ENCODE measurements at regions not wholly inside any gene's neighbourhood (a gene's known extent, or its start where the extent isn't known, plus 50 kb on each side); places are given as distances from the start of the nearest gene placed in this dataset.
A peak's percentile ranks its signal among the peaks of the same experiment; 100 is the strongest.

DNA sequence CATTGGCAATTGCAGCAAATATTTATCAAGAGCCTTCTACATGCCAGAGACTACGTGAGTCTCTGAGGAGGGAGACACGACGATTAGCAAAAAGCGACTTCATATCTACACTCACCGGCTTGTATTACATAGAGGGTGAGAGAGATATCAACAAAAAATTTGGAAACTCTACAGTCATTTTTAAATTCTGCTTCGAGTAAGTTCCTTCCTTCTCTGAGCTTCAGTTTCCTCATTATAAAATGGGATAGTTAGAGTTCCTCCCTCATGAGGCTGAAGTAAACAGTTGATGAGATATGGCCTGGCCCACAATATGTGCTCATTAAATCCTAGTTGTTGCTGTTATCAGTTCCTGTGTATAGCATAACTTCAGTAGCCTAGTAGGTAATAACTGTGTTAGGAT is 64.1 kb upstream of the SIRPA start:
- DNase-seq = no peak
- no peak overlapping the region for H3K4me3 ChIP-seq
- H3K4me1 ChIP-seq = peaks cover 0 to 45% (median 6%) of the 10 kb centered on the region in 6 donors
- peak overlapping the region in 4 of 8 donors; percentile 29 to 66 (median 56) for H3K27ac ChIP-seq
- intact Hi-C loops (cut with DNase I; ENCODE audit: low total_unique reads) = no loop called here
- 61 to 75% (median 63%) methylated on average over 6 of the region's 6 CpGs for WGBS, 5 donors
- H3K27me3 ChIP-seq (replicated peaks in 1 of 7) = peaks cover 0 to 42% (median 0%) of the 10 kb centered on the region in 7 donors
- no peaks in the 10 kb centered on the region for H3K9me3 ChIP-seq
- TF ChIP-seq, protein P1, sequence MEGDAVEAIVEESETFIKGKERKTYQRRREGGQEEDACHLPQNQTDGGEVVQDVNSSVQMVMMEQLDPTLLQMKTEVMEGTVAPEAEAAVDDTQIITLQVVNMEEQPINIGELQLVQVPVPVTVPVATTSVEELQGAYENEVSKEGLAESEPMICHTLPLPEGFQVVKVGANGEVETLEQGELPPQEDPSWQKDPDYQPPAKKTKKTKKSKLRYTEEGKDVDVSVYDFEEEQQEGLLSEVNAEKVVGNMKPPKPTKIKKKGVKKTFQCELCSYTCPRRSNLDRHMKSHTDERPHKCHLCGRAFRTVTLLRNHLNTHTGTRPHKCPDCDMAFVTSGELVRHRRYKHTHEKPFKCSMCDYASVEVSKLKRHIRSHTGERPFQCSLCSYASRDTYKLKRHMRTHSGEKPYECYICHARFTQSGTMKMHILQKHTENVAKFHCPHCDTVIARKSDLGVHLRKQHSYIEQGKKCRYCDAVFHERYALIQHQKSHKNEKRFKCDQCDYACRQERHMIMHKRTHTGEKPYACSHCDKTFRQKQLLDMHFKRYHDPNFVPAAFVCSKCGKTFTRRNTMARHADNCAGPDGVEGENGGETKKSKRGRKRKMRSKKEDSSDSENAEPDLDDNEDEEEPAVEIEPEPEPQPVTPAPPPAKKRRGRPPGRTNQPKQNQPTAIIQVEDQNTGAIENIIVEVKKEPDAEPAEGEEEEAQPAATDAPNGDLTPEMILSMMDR (IDR thresholded peaks at IDR 0.05 in 8 of 11, conservative IDR thresholded peaks at IDR 0.05 in 3 of 11) = no peak
- TF ChIP-seq POLR2A (IDR thresholded peaks at IDR 0.05) (no peak), POLR2AphosphoS5 (IDR thresholded peaks at IDR 0.05) (no peak)
- no peaks in the 10 kb centered on the region for H3K36me3 ChIP-seq

DNA sequence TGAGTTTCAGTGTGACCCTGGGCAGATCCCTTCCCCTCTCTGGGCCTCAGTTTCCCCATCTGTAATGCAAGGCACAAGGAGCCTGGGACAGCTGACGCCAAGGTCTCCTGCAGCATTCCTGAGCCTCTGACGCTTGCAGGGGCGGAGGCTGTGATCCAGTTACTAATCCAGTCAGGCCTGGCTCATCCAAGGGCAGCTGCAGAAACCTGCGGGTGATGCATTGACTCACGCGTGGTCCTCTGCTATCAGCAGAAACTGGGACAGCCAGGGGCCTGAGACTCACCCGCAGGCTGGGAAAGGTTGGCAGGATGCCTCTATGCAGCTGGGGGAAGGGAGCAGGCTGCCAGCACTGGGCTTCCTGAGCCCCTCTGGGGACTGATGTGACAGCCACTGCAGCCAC is 65.0 kb upstream of the SIRPA start:
- Histone ChIP-seq H3K4me3 (no peak overlapping the region), H3K27ac (peak overlapping the region in 3 of 8 donors; percentile 55 to 66 (median 58)), H3K27me3 (replicated peaks in 1 of 7) (peaks cover 0 to 33% (median 0%) of the 10 kb centered on the region in 7 donors), H3K4me1 (peaks cover 0 to 52% (median 6%) of the 10 kb centered on the region in 6 donors), H3K36me3 (no peaks in the 10 kb centered on the region), H3K9me3 (no peaks in the 10 kb centered on the region)
- no peak for DNase-seq
- 72 to 84% (median 77%) methylated on average over 6 to 7 of the region's 7 CpGs for WGBS, 5 donors
- TF ChIP-seq, protein P1 (IDR thresholded peaks at IDR 0.05 in 8 of 11, conservative IDR thresholded peaks at IDR 0.05 in 3 of 11) = no peak
- TF ChIP-seq POLR2AphosphoS5 (IDR thresholded peaks at IDR 0.05) = no peak
- TF ChIP-seq POLR2A (IDR thresholded peaks at IDR 0.05) = no peak
- intact Hi-C loops (cut with DNase I; ENCODE audit: low total_unique reads) = no loop called here

DNA sequence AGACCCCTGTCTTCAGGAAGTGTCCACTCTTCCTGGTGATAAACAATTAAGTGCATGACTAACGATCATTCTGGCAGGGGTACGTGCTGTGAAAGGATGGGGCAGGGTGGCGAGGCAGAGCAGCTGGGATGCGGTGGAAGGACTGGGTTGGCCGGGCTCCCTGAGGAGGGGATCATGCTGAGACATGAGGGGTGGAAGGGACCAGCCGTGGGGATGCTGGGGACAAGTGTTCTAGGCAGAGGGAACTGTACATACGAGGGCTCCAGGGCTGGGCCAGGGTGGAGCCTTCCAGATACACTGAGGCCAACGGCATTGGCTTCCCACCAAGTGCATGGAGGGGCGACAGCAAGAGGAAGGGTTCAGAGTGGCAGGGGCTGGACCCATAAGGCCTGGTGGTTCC is 65.7 kb upstream of the SIRPA start:
- TF ChIP-seq, protein P1 (IDR thresholded peaks at IDR 0.05 in 8 of 11, conservative IDR thresholded peaks at IDR 0.05 in 3 of 11) = no peak
- TF ChIP-seq POLR2A (IDR thresholded peaks at IDR 0.05) (no peak), POLR2AphosphoS5 (IDR thresholded peaks at IDR 0.05) (no peak)
- peaks cover 0 to 32% (median 0%) of the 10 kb centered on the region in 7 donors for H3K27me3 ChIP-seq (replicated peaks in 1 of 7)
- no peak overlapping the region for H3K4me3 ChIP-seq
- no peaks in the 10 kb centered on the region for H3K36me3 ChIP-seq
- 66 to 78% (median 69%) methylated on average over 9 of the region's 9 CpGs for WGBS, 5 donors
- peaks cover 0 to 59% (median 8%) of the 10 kb centered on the region in 6 donors for H3K4me1 ChIP-seq
- no peak for DNase-seq
- H3K27ac ChIP-seq = peak overlapping the region in 2 of 8 donors; percentile 55 to 66
- intact Hi-C loops (cut with DNase I; ENCODE audit: low total_unique reads) = no loop called here
- peaks cover 0 to 5% (median 0%) of the 10 kb centered on the region in 8 donors for H3K9me3 ChIP-seq

DNA sequence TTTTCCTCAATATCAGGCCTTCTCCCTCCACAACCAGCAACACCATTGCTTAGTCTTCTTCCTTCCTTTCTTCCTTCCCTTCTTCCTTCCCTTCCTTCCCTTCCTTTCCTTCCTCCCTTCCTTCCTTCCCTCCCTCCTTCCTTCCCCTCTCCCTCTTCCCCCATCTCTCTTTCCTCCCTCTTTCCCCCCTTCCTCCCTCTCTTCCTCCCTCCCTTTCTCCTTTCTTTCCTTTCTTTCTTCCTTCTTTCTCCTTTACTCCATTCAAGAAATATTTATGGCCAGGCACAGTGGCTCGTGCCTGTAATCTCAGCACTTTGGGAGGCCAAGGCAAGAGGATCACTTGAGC is 66.4 kb upstream of the SIRPA start:
- Histone ChIP-seq H3K4me3 (no peak overlapping the region), H3K9me3 (peaks cover 0 to 13% (median 5%) of the 10 kb centered on the region in 8 donors), H3K36me3 (no peaks in the 10 kb centered on the region), H3K27me3 (replicated peaks in 1 of 7) (peaks cover 0 to 32% (median 0%) of the 10 kb centered on the region in 7 donors), H3K27ac (peak overlapping the region in 4 of 8 donors; percentile 51 to 78 (median 56)), H3K4me1 (peaks cover 0 to 67% (median 8%) of the 10 kb centered on the region in 6 donors)
- intact Hi-C loops (cut with DNase I; ENCODE audit: low total_unique reads) = no loop called here
- TF ChIP-seq POLR2AphosphoS5 (IDR thresholded peaks at IDR 0.05) = no peak
- 46 to 81% (median 56%) methylated on average over 1 of the region's 1 CpG for WGBS, 5 donors
- no peak for DNase-seq
